Peyer's patch (tissue), 4 donors: ENCODE measurements at regions not wholly inside any gene's neighbourhood (a gene's known extent, or its start where the extent isn't known, plus 50 kb on each side); places are given as distances from the start of the nearest gene placed in this dataset.

Source experiments
- CTCF ChIP-seq, 6 experiments: fragments of 450-650 bp in 4 of 6; fragments of 200-600 bp in 2 of 6; sonication (generic) in 1 of 6; IDR thresholded peaks; one replicate each; pipeline ENCODE4 v1.5.1; 2017 to 2019; ENCODE audit warnings: antibody characterized with exemption in 6 of 6, mild to moderate bottlenecking in 3 of 6, moderate library complexity in 1 of 6
- POLR2A ChIP-seq, 2 donors: fragments of 450-650 bp; IDR thresholded peaks; one replicate each; pipeline ENCODE4 v1.5.1; 2017; ENCODE audit warnings: antibody characterized with exemption in 2 of 2, mild to moderate bottlenecking in 2 of 2, moderate library complexity in 2 of 2

- TF ChIP-seq CTCF (IDR thresholded peaks at IDR 0.05) (no peak), POLR2A (IDR thresholded peaks at IDR 0.05) (no peak)
Measured at GRCh38 chr7:86448856-86449255, 194.9 kb upstream of the GRM3 start.
